Glomerular visceral epithelial cell (primary cell): ENCODE measurements at regions not wholly inside any gene's neighbourhood (a gene's known extent, or its start where the extent isn't known, plus 50 kb on each side); places are given as distances from the start of the nearest gene placed in this dataset.
"Not testable (repeated sequence)": the region's sequence is repeated elsewhere in the genome, so short reads cannot be mapped to it uniquely, and the experiment has no call there.

Experiments used
- DNase-seq: peaks from one replicate; pipeline ENCODE4 v3.0.0-alpha.2; 2016; ENCODE audit errors: extremely low spot score

DNA sequence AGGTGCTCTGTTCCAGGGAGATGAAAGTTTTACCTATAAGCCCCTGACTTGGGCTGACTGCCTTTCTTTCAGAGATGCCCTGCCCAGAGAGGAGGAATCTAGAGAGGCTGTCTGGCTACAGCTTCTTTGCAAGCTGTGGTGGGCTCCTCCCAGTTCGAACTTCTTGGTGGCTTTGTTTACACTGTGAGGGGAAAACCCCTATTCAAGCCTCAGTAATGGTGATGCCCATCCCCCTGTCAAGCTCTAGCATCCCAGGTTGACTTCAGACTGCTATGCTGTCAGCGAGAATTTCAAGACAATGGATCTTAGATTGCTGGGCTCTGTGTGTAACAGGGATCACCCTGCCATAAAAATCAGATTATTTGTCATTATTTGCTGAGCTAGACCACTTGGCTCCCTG, 377.6 kb downstream of the FLRT2 start:
- DNase-seq, result peak; percentile 22

DNA sequence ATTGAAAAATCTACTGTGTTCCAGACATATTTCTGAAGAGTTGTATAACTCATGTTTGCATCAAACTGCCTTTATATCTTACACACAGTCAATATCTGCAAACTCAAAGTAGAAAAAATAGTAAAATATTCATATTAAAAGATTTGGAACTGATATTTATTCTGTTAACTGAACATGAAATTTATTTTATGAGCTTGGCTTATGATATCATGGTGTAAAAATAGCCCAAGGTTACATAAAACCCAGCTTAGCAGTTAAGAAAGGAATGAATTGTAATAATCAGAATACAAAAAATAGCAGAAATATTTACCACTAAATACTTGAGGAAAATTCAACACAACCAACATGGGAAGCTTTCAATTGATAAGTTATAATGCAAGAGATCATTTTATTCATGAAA, 367.9 kb downstream of the FLRT2 start:
- no peak for DNase-seq

DNA sequence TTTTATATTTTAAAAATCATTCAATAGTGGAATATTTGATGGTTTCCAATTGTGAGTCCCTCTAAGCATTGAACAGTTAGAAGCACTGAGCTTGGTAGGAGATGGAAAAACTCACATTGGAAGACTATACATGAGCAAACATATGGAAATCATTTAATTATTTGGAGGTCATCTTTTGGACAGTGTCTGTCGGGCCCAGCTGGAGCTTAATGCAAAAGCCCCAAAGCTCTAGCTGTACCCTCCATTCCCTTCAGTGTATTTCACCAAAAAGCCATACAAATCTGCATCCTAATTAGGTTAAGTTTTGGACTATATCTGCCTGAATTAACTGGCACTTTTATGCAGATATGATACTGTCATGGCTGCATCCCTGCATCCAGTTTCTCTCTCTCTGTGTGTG, 365.7 kb downstream of the FLRT2 start:
- DNase-seq, result no peak

DNA sequence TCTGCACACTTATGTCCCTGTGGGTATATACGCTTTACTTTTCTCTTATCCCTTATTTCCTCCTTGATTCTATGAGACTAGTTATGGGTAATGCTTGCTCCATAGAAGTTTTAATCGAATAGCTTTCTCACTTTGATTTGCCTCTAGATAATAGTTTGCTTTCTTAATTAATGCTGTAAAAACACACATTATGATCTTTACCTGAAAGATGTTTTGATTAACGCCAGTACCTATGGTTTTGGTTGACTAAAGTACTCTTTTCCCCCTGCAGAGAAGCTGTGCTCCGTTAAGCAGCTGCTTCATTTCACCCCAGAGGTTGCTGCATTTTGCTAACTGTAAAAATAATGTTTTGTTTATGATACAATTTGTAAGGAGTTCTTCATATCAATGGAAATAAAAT, 362.3 kb downstream of the FLRT2 start:
- no peak for DNase-seq

DNA sequence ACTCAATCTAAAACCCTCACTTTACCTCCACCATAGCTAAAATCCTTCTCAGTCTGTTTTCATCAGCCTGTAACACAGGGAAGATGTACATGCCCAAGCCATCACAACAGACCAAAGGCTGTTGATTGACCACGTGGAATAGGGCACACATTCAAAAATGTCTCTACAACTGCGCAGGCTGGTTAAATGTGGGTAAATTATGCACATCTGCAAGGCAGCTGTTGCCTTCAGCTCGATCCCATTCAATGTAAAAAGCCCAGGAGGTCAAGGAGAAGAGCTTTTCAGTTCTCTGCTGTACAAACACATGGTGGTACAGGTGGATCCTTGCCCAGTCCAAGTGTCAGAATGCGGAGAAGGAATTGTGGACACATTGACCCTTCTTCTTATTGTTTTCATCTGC, 354.0 kb downstream of the FLRT2 start:
- DNase-seq, result no peak

DNA sequence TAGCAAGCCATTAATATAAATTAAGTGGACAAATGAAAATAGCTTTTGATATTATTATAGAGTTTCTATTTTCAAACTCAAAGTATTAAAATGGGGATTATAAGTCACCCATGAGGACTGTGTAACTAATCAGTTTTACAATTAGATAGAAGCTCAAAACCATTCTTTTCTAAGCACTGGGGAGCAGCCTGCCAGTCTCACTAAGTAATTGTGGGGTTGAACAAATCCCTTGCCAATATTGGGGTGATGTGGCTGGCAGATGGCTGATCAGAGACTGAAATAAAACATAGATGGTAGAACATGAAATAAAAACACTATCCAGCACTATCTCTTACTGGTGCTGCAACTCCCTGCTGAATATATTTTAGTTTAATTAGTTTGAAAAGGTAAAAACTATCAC, 353.2 kb downstream of the FLRT2 start:
- no peak for DNase-seq

DNA sequence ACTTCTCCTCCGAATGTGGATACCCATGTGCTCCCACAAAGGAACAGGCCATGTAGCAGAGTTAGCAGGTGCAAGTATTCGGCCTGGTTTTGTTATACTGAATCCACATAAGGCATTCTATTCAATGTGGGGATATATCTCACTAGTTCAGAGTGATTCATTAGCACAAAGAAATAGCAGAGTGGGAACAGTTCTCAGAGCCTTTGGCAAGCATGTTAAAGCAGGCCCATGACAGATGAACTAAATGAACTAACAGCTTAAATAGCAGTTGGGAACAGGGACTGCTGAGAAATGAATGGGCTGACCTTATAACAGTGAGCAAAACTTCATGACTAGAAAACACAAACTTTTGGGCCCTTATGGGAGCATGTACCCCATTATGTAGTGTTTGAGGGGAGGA, 352.0 kb downstream of the FLRT2 start:
- DNase-seq, result no peak

DNA sequence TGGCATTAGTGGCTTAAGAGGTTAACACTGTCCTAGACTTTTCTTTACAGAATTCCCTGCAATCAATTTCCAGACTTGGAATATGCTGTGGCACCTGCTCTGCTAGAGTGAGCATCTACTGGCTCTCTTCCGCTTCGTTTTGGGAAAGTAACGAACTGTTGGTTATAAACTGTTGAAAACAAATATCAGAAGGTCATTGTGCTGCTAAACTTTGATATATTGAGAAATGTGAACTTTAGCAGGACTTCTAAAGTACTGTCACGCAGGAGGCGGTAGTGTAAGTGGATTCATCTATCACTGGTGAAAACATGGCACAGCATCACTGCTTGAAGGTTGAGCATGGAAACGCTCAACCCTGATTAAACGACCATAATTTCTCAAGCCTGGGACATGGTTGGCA, 348.9 kb downstream of the FLRT2 start:
- DNase-seq, result no peak

DNA sequence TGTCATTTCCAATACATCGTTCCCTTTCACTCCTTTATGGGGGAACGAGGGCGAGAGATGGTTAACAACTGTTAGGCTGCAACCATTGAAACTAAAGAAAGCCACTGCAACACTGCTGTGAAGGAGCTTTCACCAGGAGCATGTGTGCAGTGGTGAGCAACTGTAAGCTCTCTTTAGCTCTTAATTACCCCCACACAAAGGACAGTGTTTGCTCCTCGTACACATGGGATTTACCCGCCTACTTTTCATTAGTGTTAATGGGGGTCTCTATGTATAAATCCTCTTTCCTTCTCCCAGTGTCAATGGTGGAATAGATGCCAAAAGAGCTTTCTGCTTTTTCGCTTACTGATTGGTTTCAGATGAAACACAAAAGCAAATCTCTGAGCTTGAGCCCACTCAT, 343.1 kb downstream of the FLRT2 start:
- no peak for DNase-seq

DNA sequence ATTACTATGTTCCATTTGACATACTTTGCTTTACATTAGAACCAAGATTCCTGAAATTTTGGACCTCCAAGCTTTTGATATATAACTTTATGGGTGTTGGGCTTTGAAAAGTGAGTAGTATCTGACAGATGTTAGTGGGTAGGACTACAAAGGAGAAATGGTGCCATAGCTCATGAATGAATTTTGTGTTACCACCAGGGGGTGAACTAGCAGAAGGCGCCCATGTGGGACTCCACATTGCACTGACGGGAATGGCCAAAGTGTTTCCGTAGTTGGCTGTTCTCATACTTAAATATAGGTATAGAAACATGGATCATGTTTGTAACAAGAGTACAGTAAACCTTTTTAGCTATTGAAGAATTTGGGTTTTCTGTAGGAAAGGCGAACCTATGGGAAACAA, 337.5 kb downstream of the FLRT2 start:
- DNase-seq, result no peak

DNA sequence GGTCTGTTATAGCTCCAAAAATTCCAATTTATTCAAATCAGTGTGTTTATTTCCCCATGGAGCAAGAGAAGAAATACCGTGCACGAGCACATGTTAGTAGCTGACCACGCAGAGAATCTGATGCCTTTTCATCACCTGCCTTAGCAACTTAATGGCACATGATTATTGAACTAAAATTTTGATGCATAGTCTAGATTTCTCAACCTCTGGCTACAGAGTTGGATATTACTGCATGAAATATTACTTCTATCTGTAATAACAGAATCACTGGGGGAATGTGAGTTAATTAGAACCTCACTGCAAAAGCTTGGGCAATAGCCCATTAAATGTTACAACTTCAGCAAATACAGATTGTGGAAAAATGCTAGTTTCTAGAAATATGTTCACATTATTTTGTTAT, 335.8 kb downstream of the FLRT2 start:
- DNase-seq, result no peak

DNA sequence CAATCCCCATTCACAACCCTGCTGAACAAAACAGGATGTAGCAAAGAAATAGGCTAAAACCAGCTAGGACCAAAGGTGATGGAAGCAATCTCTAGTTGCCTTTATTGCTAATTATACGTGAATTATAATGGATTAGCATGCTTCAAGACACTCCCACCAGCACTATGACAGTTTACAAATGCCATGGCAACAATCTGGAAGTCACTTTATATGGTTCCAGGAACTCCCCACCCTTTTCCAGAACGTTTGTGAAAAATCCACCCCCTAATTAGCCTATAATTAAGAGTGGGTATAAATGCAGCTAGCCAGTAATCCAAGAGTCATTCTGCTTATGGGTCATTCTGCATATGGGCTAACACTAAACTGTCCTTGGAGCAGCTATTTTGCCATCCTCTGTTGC, 328.7 kb downstream of the FLRT2 start:
- DNase-seq, result no peak

DNA sequence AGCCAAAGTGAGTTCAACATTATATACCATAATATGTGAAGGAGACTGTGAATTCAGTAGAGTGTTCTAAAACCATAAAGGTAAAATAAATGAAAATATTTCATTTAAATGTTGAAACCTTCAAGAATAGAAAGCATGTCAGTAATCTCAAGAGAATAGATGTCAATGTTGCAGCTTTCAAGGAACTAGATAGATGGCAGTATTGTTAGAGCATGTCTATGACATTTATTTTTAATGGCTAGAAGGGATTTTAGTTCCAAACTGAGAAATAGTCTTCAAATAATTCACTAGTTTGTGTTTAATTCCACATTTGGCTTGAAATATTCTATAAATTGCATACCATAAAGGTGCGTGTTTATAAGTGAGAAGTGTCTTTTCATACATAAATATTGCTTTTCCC, 326.5 kb downstream of the FLRT2 start:
- DNase-seq, result no peak

DNA sequence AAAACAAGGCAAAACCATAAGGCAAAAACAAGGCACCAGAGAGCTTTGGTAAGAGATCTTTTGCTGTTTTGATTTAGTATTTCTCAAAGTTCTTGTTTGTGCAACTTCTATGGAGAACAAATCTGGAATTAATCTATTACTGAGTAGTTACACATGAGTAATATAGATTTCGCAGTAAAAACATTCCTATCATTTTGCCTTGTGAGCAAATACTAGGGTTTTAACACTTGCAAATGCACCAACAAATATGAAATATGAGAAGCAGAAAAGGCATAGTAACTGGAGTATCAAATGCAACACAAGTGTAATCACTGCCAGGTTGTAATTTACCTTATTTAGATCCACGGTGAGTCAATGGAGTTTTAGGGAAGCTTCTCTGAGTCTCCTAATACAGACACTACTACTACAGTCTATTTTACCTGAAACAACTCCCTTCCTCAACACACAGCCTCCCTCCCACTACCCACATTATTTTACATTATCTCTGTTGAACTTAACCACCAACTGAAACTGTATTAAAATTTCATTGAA, 324.1 kb downstream of the FLRT2 start:
- no peak for DNase-seq

DNA sequence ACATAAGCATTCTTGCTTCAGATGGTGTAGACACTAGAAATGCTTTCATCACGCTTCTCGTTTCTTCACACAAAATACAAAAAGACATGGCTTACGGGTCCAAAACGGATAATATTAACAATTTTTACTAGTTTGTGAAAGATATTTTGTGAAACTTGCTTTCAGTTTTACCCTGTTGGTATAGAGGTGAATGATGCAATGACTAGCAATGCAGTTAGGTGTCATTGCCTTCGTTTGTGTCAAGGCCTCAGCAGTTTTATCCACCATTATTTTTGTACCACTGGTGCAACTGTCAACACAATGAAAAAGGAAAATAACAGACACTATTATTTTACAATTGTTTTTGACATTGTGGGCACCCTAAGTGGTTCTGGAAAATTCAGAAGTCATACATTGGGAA, 323.0 kb downstream of the FLRT2 start:
- DNase-seq, result no peak

DNA sequence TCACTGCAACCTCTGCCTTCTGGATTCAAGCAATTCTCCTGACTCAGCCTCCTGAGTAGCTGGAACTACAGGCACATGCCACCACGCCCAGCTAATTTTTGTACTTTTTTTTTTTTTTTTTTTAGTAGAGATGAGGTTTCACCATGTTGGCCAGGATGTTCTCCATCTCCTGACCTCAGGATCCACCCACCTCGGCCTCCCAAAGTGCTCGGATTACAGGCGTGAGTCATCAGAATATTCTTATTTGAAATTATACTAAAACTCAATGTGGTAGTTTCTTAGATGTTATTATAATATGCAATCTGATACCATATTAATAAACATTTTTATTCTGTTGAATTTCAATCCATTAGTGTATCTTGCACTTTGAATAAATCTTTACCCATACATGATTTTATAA, 322.2 kb downstream of the FLRT2 start:
- not testable (repeated sequence) for DNase-seq

DNA sequence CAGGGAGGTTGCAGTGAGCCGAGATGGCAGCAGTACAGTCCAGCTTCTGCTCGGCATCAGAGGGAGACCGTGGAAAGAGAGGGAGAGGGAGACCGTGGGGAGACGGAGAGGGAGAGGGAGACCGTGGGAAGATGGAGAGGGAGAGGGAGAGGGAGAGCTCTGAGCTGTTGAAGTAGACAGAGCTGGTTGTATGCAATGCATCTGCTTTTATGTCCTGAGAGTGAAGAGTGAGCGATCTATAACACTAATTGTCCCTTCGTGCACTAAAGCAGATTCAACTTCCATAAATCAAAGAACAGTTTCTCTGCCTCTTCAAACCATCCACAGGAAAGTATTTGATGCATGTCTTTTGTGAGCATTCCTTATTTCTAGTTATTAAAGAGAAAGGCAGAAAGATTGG, 300.6 kb downstream of the FLRT2 start:
- not testable (repeated sequence) for DNase-seq

DNA sequence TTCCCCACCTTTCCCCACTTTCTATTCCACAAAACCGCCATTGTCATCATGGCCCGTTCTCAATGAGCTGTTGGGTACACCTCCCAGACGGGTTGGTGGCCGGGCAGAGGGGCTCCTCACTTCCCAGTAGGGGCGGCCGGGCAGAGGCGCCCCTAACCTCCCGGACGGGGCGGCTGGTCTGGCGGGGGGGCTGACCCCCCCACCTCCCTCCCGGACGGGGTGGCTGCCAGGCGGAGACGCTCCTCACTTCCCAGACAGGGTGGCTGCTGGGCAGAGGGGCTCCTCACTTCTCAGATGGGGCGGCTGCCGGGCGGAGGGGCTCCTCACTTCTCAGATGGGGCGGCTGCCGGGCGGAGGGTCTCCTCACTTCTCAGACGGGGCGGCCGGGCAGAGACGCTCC, 299.7 kb downstream of the FLRT2 start:
- not testable (repeated sequence) for DNase-seq

DNA sequence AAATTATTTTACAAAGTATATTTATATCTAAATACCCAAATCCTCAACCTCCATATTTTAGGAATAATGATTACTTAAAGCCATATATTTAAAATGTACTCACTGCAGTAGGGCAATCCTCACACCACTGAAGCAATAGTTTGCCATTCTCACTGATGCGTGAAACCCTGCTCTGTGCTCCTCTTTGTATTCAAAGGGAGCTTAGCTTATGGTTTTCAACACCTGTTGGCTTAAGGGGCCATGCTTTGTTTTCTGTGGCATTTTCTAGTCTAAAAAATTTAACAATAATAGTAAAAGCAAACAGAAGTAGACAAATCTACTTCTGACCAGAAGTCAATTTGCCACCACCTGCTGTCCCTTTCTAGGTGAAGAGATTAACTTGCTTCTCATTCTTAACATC, 294.6 kb downstream of the FLRT2 start:
- DNase-seq, result no peak

DNA sequence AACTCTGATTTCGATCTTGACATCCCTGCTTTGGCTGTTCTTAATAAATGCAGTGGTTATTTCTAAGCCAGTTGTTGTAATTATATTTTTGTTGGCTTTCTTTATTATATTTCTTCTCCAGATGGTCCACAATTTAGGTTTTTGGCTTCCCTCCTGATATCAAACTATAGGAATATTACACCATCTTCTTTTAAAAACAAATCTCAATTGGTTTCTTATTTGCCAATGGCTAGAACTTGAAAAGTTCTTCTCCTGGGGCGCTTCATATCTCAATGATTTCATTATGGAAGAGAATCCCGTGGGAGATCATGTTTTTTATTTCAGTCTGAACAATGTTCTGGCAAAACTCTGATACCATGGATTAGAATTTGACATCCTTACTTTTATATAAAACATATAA, 292.3 kb downstream of the FLRT2 start:
- no peak for DNase-seq

DNA sequence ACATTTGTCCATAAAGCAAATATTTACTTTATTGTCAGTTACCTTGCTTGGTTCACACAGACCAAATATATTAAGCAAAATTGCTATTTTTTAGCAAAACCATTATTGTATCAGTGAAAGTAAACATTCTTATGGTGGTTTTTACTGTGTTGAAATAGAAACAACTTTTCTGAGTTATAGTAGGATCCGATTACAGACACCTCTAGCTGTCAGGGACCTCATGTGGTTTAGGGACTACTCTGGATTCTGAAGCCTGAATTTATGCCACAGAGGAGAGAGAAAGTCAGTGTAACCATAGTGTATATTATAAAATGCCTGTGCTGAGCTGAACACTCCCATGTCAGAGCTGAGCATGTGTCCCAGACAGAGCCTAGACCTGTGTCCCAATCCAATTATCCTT, 287.5 kb downstream of the FLRT2 start:
- DNase-seq, result no peak

DNA sequence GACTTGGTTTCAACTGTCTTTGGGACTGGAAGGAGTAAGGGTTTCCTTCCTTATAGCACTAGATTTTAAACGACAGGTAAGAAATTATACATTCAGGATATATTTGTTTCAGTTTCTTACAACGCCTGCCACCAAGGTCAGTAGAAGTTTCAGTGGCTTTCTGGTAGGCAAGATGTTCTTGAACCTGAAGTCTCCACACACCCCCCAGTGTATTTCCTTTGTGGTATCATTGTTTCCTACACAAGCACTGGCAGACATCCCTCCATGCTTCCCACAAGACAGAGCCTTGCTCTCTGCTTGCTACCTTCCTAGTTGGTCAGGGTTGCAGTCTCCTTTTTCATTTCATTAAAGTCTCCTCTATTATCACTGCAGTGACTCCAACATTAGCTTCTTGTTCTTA, 283.1 kb downstream of the FLRT2 start:
- DNase-seq, result no peak

DNA sequence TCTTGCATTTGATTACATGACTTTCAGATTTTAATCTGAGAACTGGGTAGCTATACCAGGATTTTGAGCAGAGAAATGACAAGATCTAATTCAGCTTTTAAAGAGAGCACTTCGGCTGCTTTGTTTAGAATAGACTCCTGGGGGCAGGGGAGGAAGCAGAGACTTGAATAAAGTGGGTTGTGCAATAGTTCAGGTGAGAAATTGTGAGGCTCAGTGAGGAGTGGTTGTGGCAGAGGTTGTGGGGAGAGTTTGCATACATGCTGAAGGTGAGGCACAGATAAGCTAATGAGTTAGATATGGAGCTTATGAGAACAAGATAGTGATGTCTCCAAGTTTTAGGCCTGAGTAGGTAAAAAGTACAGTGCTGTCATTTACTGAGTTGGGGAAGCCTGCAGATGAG, 281.4 kb downstream of the FLRT2 start:
- no peak for DNase-seq

DNA sequence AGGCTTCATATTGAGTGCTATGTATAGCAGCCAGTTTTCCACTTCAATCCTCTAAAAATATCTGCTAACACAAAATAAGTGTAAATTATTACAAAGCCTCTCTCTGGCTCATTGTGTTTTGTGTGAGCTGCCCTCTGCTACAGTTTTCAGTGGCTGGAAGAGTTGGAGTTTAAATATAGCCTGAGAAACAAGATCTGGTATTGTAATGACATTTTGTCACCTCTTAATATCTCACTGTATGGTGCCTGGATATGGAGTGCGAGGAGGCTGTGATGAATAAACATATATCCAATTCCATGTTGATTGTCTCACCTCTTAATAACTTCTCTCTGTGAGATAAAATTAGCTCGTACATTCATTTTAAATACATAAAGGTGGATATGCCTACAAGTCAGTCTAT, 269.7 kb downstream of the FLRT2 start:
- no peak for DNase-seq

DNA sequence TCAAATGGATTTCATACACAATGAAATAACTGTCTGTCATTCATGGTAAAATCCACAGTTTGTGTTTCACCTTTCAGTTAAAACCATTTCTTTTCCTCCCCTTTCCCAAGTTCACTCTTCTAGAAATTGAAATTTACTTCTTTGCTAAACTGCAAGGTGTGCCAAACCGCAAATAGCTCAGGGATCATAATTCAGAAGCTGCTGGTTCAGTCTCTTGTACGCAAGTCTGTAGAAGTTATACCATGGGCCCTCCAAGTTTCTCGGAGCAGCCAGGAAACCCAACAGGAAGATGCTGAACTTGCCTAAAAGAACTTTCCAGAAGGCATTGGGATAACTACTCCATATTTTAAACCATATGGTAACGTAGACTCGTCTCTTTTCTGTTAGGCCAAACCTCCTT, 268.9 kb downstream of the FLRT2 start:
- no peak for DNase-seq
